ENCODE measurements at regions not wholly inside any gene's neighbourhood (a gene's known extent, or its start where the extent isn't known, plus 50 kb on each side); places are given as distances from the start of the nearest gene placed in this dataset.

GRCh38 chr6:1477432-1478090 is 88.2 kb downstream of the FOXF2 start:
- no peak for TF ChIP-seq CTCF (IDR thresholded peaks at IDR 0.05)

- TF ChIP-seq CTCF (IDR thresholded peaks at IDR 0.05): no peak
Measured at GRCh38 chr6:1479095-1479494, 89.7 kb downstream of the FOXF2 start.

- no peak for TF ChIP-seq CTCF (IDR thresholded peaks at IDR 0.05)
Measured at GRCh38 chr6:1479601-1480221, 90.3 kb downstream of the FOXF2 start.

GRCh38 chr6:1481286-1481685 is 91.9 kb downstream of the FOXF2 start:
- no peak for TF ChIP-seq CTCF (IDR thresholded peaks at IDR 0.05)

GRCh38 chr6:1482381-1483166 is 93.2 kb downstream of the FOXF2 start:
- no peak for TF ChIP-seq CTCF (IDR thresholded peaks at IDR 0.05)

- no peak for TF ChIP-seq CTCF (IDR thresholded peaks at IDR 0.05)
Measured at GRCh38 chr6:1485678-1486077, 96.3 kb downstream of the FOXF2 start.

- no peak for TF ChIP-seq CTCF (IDR thresholded peaks at IDR 0.05)
Measured at GRCh38 chr6:1486387-1486786, 97.0 kb downstream of the FOXF2 start.

Measured in LNCAP (cell line).